Thyroid gland (tissue), 4 donors: ENCODE measurements at regions not wholly inside any gene's neighbourhood (a gene's known extent, or its start where the extent isn't known, plus 50 kb on each side); places are given as distances from the start of the nearest gene placed in this dataset.

Experiments used
- CTCF ChIP-seq, 6 experiments: fragments of 200-600 bp in 3 of 6; fragments of 450-650 bp in 3 of 6; sonication (generic) in 3 of 6; IDR thresholded peaks; one replicate each; pipeline ENCODE4 v1.5.1; 2016 to 2019; ENCODE audit warnings: antibody characterized with exemption in 6 of 6, mild to moderate bottlenecking in 2 of 6, inconsistent platforms in 1 of 6, moderate library complexity in 1 of 6
- POLR2A ChIP-seq, 2 donors: fragments of 450-650 bp; IDR thresholded peaks; one replicate each; pipeline ENCODE4 v1.6.1; 2017; ENCODE audit warnings: antibody characterized with exemption in 2 of 2, mild to moderate bottlenecking in 2 of 2, moderate library complexity in 1 of 2

DNA sequence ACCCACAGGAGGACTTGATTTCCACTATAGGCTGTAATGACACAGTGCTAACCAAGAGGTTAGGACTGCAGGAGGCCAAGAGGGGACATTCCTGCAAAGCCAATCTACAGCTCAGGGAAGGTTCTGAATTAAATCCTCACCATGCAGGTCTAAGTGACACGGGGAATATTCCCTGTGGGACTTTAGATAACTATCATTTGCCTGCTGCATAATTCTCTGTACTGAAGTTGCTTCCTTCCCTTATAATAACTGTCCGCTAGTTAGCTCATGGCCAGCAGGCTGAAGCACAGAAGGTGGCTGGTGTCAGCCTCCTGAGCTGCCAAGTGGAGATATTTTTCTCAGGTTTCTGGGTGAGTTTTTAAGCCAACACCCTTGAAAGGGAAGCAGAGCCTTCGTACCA, 74.6 kb upstream of the SOX9 start:
- no peak for TF ChIP-seq POLR2A (IDR thresholded peaks at IDR 0.05)
- TF ChIP-seq CTCF (IDR thresholded peaks at IDR 0.05), result no peak
